C4-2B (cell line): ENCODE measurements at regions not wholly inside any gene's neighbourhood (a gene's known extent, or its start where the extent isn't known, plus 50 kb on each side); places are given as distances from the start of the nearest gene placed in this dataset.

ENCODE experiments used
- ZFX ChIP-seq: fragments of 450-650 bp; IDR thresholded peaks from 2 replicates; pipeline ENCODE4 v1.6.1; 2017
- TF ChIP-seq, protein P1 (sequence below): fragments of 450-650 bp; conservative IDR thresholded peaks from 2 replicates; pipeline ENCODE4 v1.5.1; 2017; ENCODE audit warnings: mild to moderate bottlenecking

DNA sequence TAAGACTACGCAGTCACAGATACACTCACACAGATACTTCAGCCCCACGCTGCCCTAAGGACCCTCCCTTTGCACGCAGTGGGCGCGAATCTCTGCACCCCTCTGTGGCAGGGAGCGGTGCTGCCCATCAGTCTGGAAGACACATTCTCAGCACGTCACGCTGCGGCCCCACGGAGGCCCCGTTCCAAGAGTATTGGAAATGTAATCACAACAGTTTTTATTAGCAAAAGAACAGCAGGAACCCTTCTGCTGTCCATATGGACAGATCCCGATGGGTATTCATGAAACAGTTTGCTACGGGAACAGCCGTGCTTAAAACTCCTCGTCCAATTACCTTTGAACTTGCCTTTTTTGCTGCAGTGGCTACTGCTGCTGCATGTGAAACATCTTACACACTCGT, 131.0 kb downstream of the RPS24 start:
- TF ChIP-seq, protein P1, sequence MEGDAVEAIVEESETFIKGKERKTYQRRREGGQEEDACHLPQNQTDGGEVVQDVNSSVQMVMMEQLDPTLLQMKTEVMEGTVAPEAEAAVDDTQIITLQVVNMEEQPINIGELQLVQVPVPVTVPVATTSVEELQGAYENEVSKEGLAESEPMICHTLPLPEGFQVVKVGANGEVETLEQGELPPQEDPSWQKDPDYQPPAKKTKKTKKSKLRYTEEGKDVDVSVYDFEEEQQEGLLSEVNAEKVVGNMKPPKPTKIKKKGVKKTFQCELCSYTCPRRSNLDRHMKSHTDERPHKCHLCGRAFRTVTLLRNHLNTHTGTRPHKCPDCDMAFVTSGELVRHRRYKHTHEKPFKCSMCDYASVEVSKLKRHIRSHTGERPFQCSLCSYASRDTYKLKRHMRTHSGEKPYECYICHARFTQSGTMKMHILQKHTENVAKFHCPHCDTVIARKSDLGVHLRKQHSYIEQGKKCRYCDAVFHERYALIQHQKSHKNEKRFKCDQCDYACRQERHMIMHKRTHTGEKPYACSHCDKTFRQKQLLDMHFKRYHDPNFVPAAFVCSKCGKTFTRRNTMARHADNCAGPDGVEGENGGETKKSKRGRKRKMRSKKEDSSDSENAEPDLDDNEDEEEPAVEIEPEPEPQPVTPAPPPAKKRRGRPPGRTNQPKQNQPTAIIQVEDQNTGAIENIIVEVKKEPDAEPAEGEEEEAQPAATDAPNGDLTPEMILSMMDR = no peak
- TF ChIP-seq ZFX = no peak
